ENCODE measurements at regions not wholly inside any gene's neighbourhood (a gene's known extent, or its start where the extent isn't known, plus 50 kb on each side); places are given as distances from the start of the nearest gene placed in this dataset.

GRCh38 chr15:98493966-98494511 lies 154.3 kb upstream of the IGF1R start:
- TF ChIP-seq GATA2 (IDR thresholded peaks at IDR 0.05; ENCODE audit: low read depth, low read length) = no peak
- TF ChIP-seq GATA3 (IDR thresholded peaks at IDR 0.05; ENCODE audit: low read depth, low read length) = no peak
